GM18873 (cell line): ENCODE measurements at regions not wholly inside any gene's neighbourhood (a gene's known extent, or its start where the extent isn't known, plus 50 kb on each side); places are given as distances from the start of the nearest gene placed in this dataset.

Experiments
- ATAC-seq: cut with Tn5 transposase; IDR thresholded peaks from one replicate; pipeline ENCODE4 v1.9.1; 2021; ENCODE audit warnings: mild to moderate bottlenecking, moderate library complexity, moderate number of reproducible peaks; ENCODE audit not compliant: unreplicated experiment, low FRiP score

DNA sequence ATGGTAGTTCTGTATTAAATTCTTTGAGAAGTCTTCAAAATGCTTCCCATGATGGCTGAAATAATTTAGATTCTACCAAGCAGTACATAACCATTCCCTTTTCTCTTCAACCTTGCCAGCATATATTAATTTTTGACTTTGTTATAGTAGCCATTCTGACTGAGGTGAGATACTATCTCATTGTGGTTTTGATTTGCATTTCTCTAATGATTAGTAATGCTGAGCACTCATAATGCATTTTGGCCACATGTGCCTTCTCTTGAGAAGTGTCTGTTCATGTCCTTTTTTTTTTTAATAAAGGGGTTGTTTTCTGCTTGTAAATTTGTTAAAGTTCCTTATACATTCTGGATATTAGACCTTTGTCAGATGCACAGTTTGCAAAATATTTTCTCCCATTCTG is 173.9 kb downstream of the CALCRL start:
- no peak for ATAC-seq

GRCh38 chr2:187272255-187272654 is 175.8 kb downstream of the CALCRL start:
- ATAC-seq: no peak

DNA sequence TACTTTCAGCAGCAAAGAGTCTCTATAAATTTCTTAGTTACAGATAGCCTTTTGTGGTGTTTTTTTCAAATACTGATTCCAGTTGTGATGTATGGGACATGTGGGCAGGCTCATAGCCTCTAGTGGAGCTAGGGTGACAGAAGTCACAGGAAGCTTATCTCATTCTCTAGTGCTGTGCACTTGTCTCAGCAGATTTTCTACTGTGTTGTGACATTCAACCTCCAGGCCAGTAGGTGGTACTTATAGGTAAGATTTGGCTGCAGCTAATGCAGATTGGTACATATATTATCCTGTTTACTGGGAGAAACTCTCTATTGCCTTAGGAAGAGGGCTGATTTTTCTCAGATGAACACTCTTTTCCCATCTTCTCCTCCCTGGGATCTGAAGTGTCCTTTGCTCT is 176.2 kb downstream of the CALCRL start:
- ATAC-seq: no peak

DNA sequence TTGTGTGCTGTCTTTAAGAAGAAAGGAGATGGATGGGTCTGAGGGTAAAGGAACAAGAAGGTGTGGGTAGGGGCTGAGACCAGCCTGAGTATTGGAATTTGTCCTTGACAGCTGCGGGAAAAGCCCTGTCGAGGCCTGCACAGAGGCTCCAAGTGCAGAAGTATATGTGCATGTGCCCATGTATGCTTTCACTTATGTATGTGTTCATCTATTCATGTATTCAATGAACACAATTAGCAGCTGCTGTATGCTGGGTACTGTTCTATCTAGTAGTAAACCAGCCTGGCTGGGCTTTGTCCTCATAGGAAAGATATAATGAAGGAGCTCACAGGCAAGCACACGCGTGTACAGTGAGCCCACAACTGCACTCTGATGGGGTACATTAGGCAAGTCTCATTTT is 181.4 kb downstream of the CALCRL start:
- ATAC-seq: no peak

DNA sequence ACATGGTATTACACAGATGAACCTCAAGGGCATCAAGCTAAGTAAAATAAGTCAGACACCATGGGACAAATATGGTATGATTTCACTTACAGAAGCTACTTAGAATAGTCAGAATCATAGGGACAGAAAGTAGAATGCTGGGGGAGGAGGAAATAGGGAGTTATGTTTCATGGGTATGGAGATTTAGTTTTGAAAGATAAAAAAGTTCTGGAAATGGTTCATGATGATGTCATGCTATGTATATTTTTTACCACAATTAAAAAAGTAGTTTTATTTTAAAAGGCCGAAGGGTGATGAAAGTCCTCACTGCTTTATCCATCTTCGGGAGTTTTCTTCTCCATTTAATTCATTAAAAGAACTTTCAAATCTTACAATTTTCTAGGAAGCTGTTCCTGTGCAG is 181.9 kb downstream of the CALCRL start:
- no peak for ATAC-seq

DNA sequence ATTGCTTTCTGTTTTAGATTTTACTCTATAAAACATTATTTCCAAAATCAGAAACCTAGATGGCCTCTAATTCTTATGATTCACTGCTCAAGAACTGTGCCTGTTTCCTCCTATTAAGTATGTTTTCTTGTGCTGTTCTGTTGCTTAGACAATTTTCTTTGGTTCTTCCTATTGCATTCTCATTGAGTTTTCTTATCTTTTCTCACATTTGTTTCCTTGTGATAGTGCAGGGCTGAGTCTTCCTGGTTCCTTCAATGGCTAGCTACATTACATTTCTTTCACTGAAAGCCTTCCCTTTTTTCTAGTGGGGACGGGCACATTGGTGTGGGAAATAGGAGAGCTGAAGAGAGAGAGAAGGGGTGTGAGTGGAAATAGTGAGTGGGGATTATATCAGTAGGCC is 183.4 kb downstream of the CALCRL start:
- no peak for ATAC-seq

DNA sequence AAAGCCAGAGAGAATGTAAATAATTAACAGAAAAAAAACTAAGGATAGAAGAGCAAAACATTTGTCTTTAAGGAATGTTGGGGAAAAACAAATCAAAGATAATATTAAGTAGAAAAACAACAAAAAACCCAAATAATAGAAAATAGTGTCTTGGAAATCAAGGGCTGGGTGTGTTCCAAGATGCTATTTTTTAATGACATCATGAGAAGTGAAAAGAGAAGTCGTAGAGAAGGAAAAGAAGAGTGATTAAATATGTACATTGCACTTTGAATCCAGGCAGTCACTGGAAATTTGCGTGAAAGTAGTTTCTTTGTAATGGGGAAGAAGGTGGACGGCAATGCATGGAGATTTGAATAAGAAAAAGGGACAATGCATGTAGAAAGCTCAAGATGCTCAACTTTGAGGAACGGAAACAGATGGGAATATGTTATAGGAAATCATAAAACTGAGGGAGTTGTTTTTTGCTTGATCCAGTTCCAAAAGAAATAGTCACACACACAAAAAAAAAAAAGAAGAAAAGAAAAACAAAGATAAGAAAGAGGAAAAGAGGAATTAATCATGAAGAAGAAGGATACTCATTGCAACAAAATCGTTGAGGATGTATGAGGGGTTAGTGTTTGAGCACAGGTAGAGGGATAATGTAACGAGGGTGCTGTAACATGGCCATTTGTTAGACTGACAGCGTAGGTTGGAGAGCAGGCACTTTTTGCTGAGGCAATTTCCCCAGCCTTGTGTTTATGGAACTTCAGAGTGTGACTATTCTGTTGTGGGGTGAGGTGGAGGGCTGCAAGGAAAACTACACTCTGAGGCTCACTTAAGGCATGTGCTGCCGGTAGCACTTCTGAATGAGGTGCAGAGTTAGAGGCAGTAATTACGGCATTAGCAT is 184.1 kb downstream of the CALCRL start:
- no peak for ATAC-seq

- ATAC-seq: no peak
Observed at GRCh38 chr2:187261705-187262104, 186.3 kb downstream of the CALCRL start.

GRCh38 chr2:187252063-187252462 is 196.0 kb downstream of the CALCRL start:
- no peak for ATAC-seq

DNA sequence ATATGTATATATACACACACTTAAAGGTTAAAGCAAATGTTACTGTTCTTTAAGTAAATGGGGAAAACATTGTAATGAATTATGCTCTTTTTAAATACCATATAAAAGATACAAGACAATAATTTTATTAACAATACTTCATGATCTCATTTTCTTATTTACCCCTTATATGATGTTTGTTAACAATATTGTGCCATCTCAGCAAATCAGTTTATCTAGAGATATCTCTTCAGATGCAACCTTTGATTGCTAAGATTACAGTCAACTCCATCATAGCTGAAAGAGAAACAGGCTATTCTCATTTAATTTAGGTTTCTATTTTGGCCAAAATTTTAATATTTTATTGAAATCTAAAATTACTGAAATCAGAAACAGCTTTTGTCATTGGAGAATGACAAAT is 197.9 kb downstream of the CALCRL start:
- no peak for ATAC-seq

GRCh38 chr2:187233811-187234210 is 214.2 kb downstream of the CALCRL start:
- ATAC-seq: no peak

GRCh38 chr2:187232749-187233148 is 215.3 kb downstream of the CALCRL start:
- ATAC-seq: no peak

- no peak for ATAC-seq
Observed at GRCh38 chr2:187230088-187230487, 218.0 kb downstream of the CALCRL start.

GRCh38 chr2:187228986-187229385 is 219.1 kb downstream of the CALCRL start:
- no peak for ATAC-seq

- ATAC-seq: no peak
Observed at GRCh38 chr2:187224989-187225388, 223.1 kb downstream of the CALCRL start.

DNA sequence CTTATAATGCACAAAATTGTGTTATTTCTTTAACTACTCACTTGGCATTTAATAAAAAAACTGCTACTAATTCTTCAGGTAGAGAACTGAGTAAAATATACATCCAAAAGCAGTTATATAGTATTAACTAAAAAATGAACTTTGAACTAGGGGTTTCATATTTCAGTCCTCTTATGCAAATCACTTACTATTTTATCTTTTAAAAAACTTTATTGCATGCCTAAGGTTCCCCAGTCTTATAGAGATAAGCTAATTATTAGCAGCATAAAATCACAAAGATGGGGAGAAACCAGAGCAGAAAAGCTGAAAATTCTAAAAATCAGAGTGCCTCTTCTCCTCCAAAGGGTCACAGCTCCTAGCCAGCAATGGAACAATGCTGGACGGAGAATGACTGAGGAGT is 228.0 kb downstream of the CALCRL start:
- no peak for ATAC-seq

GRCh38 chr2:187215532-187216240 is 232.4 kb downstream of the CALCRL start:
- ATAC-seq: no peak

GRCh38 chr2:187214306-187214705 is 233.7 kb downstream of the CALCRL start:
- no peak for ATAC-seq

DNA sequence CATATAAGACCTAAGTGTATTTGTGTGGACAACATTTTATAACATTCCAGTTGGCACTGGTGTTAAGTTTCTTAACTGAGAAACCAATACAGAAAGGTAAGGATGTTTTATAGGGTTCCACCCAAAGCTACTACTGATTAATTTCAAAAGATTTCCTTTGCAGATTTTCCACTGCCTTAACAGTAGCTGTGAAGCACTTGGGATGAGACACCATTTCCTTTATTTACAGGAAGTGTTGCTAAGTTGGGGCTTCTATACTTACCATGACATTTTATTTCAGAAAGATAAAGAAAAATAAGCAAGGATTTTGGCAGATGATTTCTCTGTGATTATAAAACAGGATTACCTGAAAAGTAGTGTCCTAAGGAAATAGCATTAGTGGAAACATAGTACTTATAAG is 234.3 kb downstream of the CALCRL start:
- ATAC-seq: no peak

- ATAC-seq: no peak
Observed at GRCh38 chr2:187210726-187211125, 237.3 kb downstream of the CALCRL start.

DNA sequence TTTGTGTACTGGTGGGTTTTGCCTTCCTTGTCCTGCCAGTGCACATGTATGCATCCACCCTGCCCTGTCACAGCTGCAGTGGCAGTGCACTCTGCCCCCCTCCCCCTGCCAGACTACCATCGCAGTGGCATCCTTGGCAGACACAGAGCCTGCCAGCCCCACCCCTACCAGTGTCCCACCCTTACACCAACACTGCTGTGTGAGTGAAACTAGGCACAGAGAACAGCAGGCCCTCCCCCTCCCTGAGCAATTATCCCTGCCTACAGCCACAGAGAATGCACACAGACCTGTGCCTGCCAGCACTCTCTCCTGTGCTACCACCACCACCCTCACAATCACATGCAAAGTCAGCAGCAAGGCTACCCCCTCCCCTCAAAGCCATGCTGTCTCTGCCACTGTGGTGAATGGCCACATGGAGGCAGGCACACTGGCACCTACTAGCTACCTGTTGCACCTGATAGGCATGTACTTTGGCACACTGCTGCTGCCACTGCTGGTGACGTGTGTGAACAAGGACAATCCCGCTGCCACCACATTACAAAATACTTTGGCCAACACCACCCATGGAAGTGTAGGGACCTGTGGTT is 239.8 kb downstream of the CALCRL start:
- ATAC-seq: no peak
